CD14-positive monocyte (primary cell): ENCODE measurements at regions not wholly inside any gene's neighbourhood (a gene's known extent, or its start where the extent isn't known, plus 50 kb on each side); places are given as distances from the start of the nearest gene placed in this dataset.

Experiments used
- DNase-seq, 3 donors: peaks; one replicate each; pipeline ENCODE4 v3.0.0-alpha.2; 2011 to 2022
- H2AFZ ChIP-seq: 2 replicates; pipeline ENCODE4 v1.6.0; 2012; ENCODE audit warnings: mild to moderate bottlenecking, low read depth, low read length, inconsistent platforms; ENCODE audit not compliant: insufficient read depth, poor library complexity, severe bottlenecking
- H3K27ac ChIP-seq, 2 donors: 1 replicate in 1 of 2; 2 replicates in 1 of 2; pipeline ENCODE4 v1.5.1; 2012 to 2013; ENCODE audit warnings: low read length in 2 of 2, control low read depth in 1 of 2, inconsistent platforms in 1 of 2, low read depth in 1 of 2, mild to moderate bottlenecking in 1 of 2
- H3K27me3 ChIP-seq, 2 donors: one replicate each; pipeline versions ENCODE4 v1.6.0 to v1.6.1; 2011 to 2013; ENCODE audit warnings: low read length in 2 of 2; ENCODE audit not compliant: control insufficient read depth in 2 of 2, insufficient read depth in 2 of 2
- H3K36me3 ChIP-seq, 2 donors: replicated peaks in 1 of 2; 1 replicate in 1 of 2; 2 replicates in 1 of 2; pipeline versions ENCODE4 v1.5.1 to v1.6.1; 2012 to 2013; ENCODE audit warnings: low read length in 2 of 2, control low read depth in 1 of 2, inconsistent platforms in 1 of 2, mild to moderate bottlenecking in 1 of 2; ENCODE audit not compliant: insufficient read depth in 2 of 2, control insufficient read depth in 1 of 2
- H3K4me1 ChIP-seq, 2 donors: 1 replicate in 1 of 2; 2 replicates in 1 of 2; pipeline versions ENCODE4 v1.5.1 to v1.6.1; 2012 to 2013; ENCODE audit warnings: low read length in 2 of 2, control low read depth in 1 of 2, inconsistent platforms in 1 of 2, mild to moderate bottlenecking in 1 of 2, moderate library complexity in 1 of 2; ENCODE audit not compliant: insufficient read depth in 2 of 2, control insufficient read depth in 1 of 2
- H3K4me2 ChIP-seq: replicated peaks from 2 replicates; pipeline ENCODE3; 2012; ENCODE audit warnings: low read length, moderate library complexity, mild to moderate bottlenecking; ENCODE audit not compliant: poor library complexity, severe bottlenecking; ENCODE audit errors: extremely low read depth
- H3K4me3 ChIP-seq, 3 experiments: fragments of 200-600 bp in 1 of 3; sonication (generic) in 1 of 3; replicated peaks in 1 of 3; 1 replicate in 2 of 3; 2 replicates in 1 of 3; pipeline ENCODE4 v1.5.1; 2011 to 2013; ENCODE audit warnings: low read length in 3 of 3, mild to moderate bottlenecking in 3 of 3, control low read depth in 2 of 3, low read depth in 2 of 3, inconsistent platforms in 1 of 3, moderate library complexity in 1 of 3
- H3K79me2 ChIP-seq: 2 replicates; pipeline ENCODE4 v1.6.0; 2012; ENCODE audit warnings: mild to moderate bottlenecking, control low read depth, inconsistent platforms, low read length, moderate library complexity; ENCODE audit not compliant: insufficient read depth
- H3K9ac ChIP-seq: 2 replicates; pipeline ENCODE4 v1.6.0; 2017; ENCODE audit warnings: low read length, mild to moderate bottlenecking; ENCODE audit not compliant: insufficient read depth, poor library complexity, severe bottlenecking
- H3K9me3 ChIP-seq, 2 donors: replicated peaks in 1 of 2; 1 replicate in 1 of 2; 2 replicates in 1 of 2; pipeline versions ENCODE4 v1.5.1 to v1.6.1; 2012 to 2013; ENCODE audit warnings: low read length in 2 of 2, control low read depth in 1 of 2; ENCODE audit not compliant: control insufficient read depth in 1 of 2, insufficient read depth in 1 of 2
- H4K20me1 ChIP-seq: 2 replicates; pipeline ENCODE4 v1.6.0; 2012; ENCODE audit warnings: mild to moderate bottlenecking, low read length, control low read depth, moderate library complexity; ENCODE audit not compliant: insufficient read depth
- H3K27ac Mint-ChIP-seq, 7 donors: one replicate each; pipeline ENCODE4 v1.8.0; 2020; ENCODE audit warnings: mild to moderate bottlenecking in 7 of 7, mixed read lengths in 7 of 7, moderate library complexity in 6 of 7, inconsistent platforms in 2 of 7
- H3K27me3 Mint-ChIP-seq, 3 donors: one replicate each; pipeline ENCODE4 v1.8.0; 2021 to 2022; ENCODE audit warnings: low read depth in 3 of 3, mild to moderate bottlenecking in 3 of 3, mixed read lengths in 3 of 3, moderate library complexity in 3 of 3, inconsistent platforms in 1 of 3
- H3K36me3 Mint-ChIP-seq, 2 donors: one replicate each; pipeline ENCODE4 v1.8.0; 2020; ENCODE audit warnings: mixed read lengths in 2 of 2, inconsistent platforms in 1 of 2, mild to moderate bottlenecking in 1 of 2
- H3K4me1 Mint-ChIP-seq: one replicate; pipeline ENCODE4 v1.8.0; 2020; ENCODE audit warnings: mild to moderate bottlenecking, mixed read lengths
- H3K4me3 Mint-ChIP-seq, 2 donors: one replicate each; pipeline ENCODE4 v1.8.0; 2020; ENCODE audit warnings: mild to moderate bottlenecking in 2 of 2, mixed read lengths in 2 of 2, moderate library complexity in 1 of 2
- H3K9me3 Mint-ChIP-seq, 7 donors: one replicate each; pipeline ENCODE4 v1.8.0; 2020 to 2022; ENCODE audit warnings: mixed read lengths in 7 of 7, mild to moderate bottlenecking in 6 of 7, moderate library complexity in 6 of 7, inconsistent platforms in 2 of 7
- WGBS: methylation state at CpG from one replicate; pipeline ENCODE4 v1.1.5; 2013; ENCODE audit warnings: missing lambda C conversion rate; ENCODE audit not compliant: insufficient coverage; 5-methylcytosine and 5-hydroxymethylcytosine counted together
- intact Hi-C, 2 donors: fragments of 100-400 bp; cut with micrococcal nuclease; formaldehyde crosslinking; loops; one replicate each; pipeline versions ENCODE4 v1.15.0 to v1.15.1; 2023
- TF ChIP-seq, protein P1 (sequence below): fragments of 200-600 bp; IDR thresholded peaks from one replicate; pipeline ENCODE4 v1.8.0; 2022; ENCODE audit warnings: antibody characterized with exemption, mild to moderate bottlenecking

DNA sequence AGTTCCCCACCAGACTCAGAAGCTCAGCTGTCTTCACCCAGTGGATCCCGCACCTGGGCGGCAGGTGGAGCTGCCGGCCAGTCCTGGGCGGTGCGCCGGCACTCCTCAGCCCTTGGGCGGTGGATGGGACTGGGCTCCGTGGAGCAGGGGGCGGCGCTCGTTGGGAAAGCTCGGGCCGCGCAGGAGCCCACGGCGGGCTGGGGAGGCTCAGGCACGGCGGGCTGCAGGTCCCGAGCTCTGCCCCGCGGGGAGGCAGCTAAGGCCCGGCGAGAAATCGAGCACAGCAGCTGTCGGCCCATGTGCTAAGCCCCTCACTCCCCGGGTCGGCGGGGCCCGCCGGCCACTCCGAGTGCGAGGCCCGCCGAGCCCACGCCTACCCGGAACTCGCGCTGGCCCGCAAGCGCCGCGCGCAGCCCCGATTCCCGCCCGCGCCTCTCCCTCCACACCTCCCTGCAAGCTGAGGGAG, 560.0 kb downstream of the BRINP1 start:
- Mint-ChIP-seq H3K4me3 (no peak overlapping the region), H3K9me3 (peaks cover 4 to 14% (median 10%) of the 10 kb centered on the region in 7 donors), H3K4me1 (no peaks in the 10 kb centered on the region), H3K27me3 (peaks cover 0 to 3% (median 0%) of the 10 kb centered on the region in 3 donors), H3K36me3 (no peaks in the 10 kb centered on the region), H3K27ac (no peak overlapping the region)
- Histone ChIP-seq H3K36me3 (no peaks in the 10 kb centered on the region), H3K79me2 (no peaks in the 10 kb centered on the region), H3K9ac (no peak overlapping the region), H3K4me3 (no peak overlapping the region), H2AFZ (no peak overlapping the region), H3K4me2 (no peak overlapping the region), H3K27me3 (no peaks in the 10 kb centered on the region), H4K20me1 (no peaks in the 10 kb centered on the region), H3K27ac (no peak overlapping the region), H3K4me1 (no peaks in the 10 kb centered on the region), H3K9me3 (peaks cover 0 to 10% of the 10 kb centered on the region in 2 donors)
- intact Hi-C loops: no loop called here
- TF ChIP-seq, protein P1, sequence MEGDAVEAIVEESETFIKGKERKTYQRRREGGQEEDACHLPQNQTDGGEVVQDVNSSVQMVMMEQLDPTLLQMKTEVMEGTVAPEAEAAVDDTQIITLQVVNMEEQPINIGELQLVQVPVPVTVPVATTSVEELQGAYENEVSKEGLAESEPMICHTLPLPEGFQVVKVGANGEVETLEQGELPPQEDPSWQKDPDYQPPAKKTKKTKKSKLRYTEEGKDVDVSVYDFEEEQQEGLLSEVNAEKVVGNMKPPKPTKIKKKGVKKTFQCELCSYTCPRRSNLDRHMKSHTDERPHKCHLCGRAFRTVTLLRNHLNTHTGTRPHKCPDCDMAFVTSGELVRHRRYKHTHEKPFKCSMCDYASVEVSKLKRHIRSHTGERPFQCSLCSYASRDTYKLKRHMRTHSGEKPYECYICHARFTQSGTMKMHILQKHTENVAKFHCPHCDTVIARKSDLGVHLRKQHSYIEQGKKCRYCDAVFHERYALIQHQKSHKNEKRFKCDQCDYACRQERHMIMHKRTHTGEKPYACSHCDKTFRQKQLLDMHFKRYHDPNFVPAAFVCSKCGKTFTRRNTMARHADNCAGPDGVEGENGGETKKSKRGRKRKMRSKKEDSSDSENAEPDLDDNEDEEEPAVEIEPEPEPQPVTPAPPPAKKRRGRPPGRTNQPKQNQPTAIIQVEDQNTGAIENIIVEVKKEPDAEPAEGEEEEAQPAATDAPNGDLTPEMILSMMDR: no peak
- 46% methylated on average over 23 of the region's 47 CpGs for WGBS
- no peak for DNase-seq

GRCh38 chr9:118829334-118829733, 539.9 kb downstream of the BRINP1 start:
- Histone ChIP-seq H3K9ac (no peak overlapping the region), H4K20me1 (no peaks in the 10 kb centered on the region), H3K9me3 (no peaks in the 10 kb centered on the region), H3K36me3 (no peaks in the 10 kb centered on the region), H2AFZ (no peak overlapping the region), H3K4me1 (no peaks in the 10 kb centered on the region), H3K4me3 (no peak overlapping the region), H3K27me3 (no peaks in the 10 kb centered on the region), H3K27ac (no peak overlapping the region), H3K4me2 (no peak overlapping the region), H3K79me2 (no peaks in the 10 kb centered on the region)
- Mint-ChIP-seq H3K4me3 (no peak overlapping the region), H3K4me1 (no peaks in the 10 kb centered on the region), H3K36me3 (no peaks in the 10 kb centered on the region), H3K27me3 (no peaks in the 10 kb centered on the region), H3K27ac (no peak overlapping the region), H3K9me3 (peaks cover 0 to 2% (median 0%) of the 10 kb centered on the region in 7 donors)
- no peak for DNase-seq
- intact Hi-C loops: no loop called here
- TF ChIP-seq, protein P1: no peak
